HEK293 (cell line): ENCODE measurements at regions not wholly inside any gene's neighbourhood (a gene's known extent, or its start where the extent isn't known, plus 50 kb on each side); places are given as distances from the start of the nearest gene placed in this dataset.

Experiments
- CTCF ChIA-PET: fragments of 350-600 bp; formaldehyde crosslinking; extraction: SDS; loops from one replicate; lab custom pipeline; 2021; ENCODE audit warnings: antibody characterized with exemption; lab: Yijun Ruan, JAX
- POLR2A ChIA-PET: fragments of 300-600 bp; formaldehyde crosslinking; extraction: SDS; loops from one replicate; lab custom pipeline; 2020; ENCODE audit warnings: antibody characterized with exemption, inconsistent platforms; lab: Yijun Ruan, JAX
- H3K27ac ChIP-seq: fragments of 200-500 bp; sonication (Bioruptor generic); 2 replicates; pipeline ENCODE4 v1.5.1; 2014; ENCODE audit warnings: low read depth, low read length, control low read depth, inconsistent platforms; ENCODE audit errors: extremely low read depth
- H3K36me3 ChIP-seq, 2 experiments: fragments of 200-500 bp in 1 of 2; sonication (Bioruptor generic) in 1 of 2; 1 replicate in 1 of 2; 2 replicates in 1 of 2; pipeline ENCODE4 v1.5.1; 2014 to 2017; ENCODE audit warnings: inconsistent platforms in 2 of 2, low read length in 2 of 2; ENCODE audit not compliant: control insufficient read depth in 2 of 2, insufficient read depth in 1 of 2
- H3K4me1 ChIP-seq: fragments of 200-500 bp; sonication (Bioruptor generic); 2 replicates; pipeline ENCODE4 v1.5.1; 2014; ENCODE audit warnings: mild to moderate bottlenecking, low read length, inconsistent platforms; ENCODE audit not compliant: control insufficient read depth, insufficient read depth
- H3K4me3 ChIP-seq: 2 replicates; pipeline ENCODE4 v1.5.1; 2011; ENCODE audit warnings: low read depth, mild to moderate bottlenecking, control low read depth, low read length, moderate library complexity
- H3K9me3 ChIP-seq: fragments of 200-500 bp; sonication (Bioruptor generic); 2 replicates; pipeline ENCODE4 v1.5.1; 2014; ENCODE audit warnings: low read depth, low read length, inconsistent platforms; ENCODE audit not compliant: control insufficient read depth, insufficient read depth
- HOXD13 ChIP-seq: sonication (generic); formaldehyde crosslinking; IDR thresholded peaks from 2 replicates; pipeline ENCODE4 v1.8.0; 2022; ENCODE audit warnings: missing genetic modification reagents, borderline replicate concordance
- MEIS1 ChIP-seq: sonication (generic); formaldehyde crosslinking; IDR thresholded peaks from 2 replicates; pipeline ENCODE4 v1.8.1; 2022; ENCODE audit warnings: missing genetic modification reagents, mild to moderate bottlenecking, borderline replicate concordance
- PRDM6 ChIP-seq: fragments of 450-650 bp; formaldehyde crosslinking; IDR thresholded peaks from 2 replicates; pipeline ENCODE4 v1.5.1; 2017; ENCODE audit warnings: missing biosample characterization, missing genetic modification characterization
- RBAK ChIP-seq: fragments of 450-650 bp; formaldehyde crosslinking; IDR thresholded peaks from 2 replicates; pipeline ENCODE4 v1.5.1; 2016; ENCODE audit warnings: missing biosample characterization, missing genetic modification characterization
- SALL2 ChIP-seq: fragments of 450-650 bp; formaldehyde crosslinking; IDR thresholded peaks from 2 replicates; pipeline ENCODE4 v1.5.0; 2017; ENCODE audit warnings: missing biosample characterization, mild to moderate bottlenecking, missing genetic modification characterization, borderline replicate concordance
- ZBTB20 ChIP-seq: fragments of 450-650 bp; formaldehyde crosslinking; IDR thresholded peaks from 2 replicates; pipeline ENCODE4 v1.5.1; 2016; ENCODE audit warnings: missing biosample characterization, missing genetic modification characterization
- ZBTB21 ChIP-seq: fragments of 450-650 bp; formaldehyde crosslinking; IDR thresholded peaks from 2 replicates; pipeline ENCODE4 v1.5.1; 2017; ENCODE audit warnings: missing biosample characterization, missing genetic modification characterization
- ZBTB48 ChIP-seq: fragments of 450-650 bp; formaldehyde crosslinking; IDR thresholded peaks from 2 replicates; pipeline ENCODE4 v1.5.1; 2016; ENCODE audit warnings: missing biosample characterization, missing genetic modification characterization
- ZBTB49 ChIP-seq: fragments of 450-650 bp; formaldehyde crosslinking; IDR thresholded peaks from 2 replicates; pipeline ENCODE4 v1.5.1; 2016; ENCODE audit warnings: missing biosample characterization, missing genetic modification characterization, low read depth
- ZNF10 ChIP-seq: fragments of 450-650 bp; formaldehyde crosslinking; IDR thresholded peaks from 2 replicates; pipeline ENCODE4 v1.5.1; 2017; ENCODE audit warnings: missing biosample characterization, missing genetic modification characterization
- ZNF155 ChIP-seq: fragments of 450-650 bp; formaldehyde crosslinking; IDR thresholded peaks from 2 replicates; pipeline ENCODE4 v1.5.1; 2016; ENCODE audit warnings: missing biosample characterization, missing genetic modification characterization
- ZNF19 ChIP-seq: fragments of 450-650 bp; formaldehyde crosslinking; IDR thresholded peaks from 2 replicates; pipeline ENCODE4; 2016; ENCODE audit warnings: missing biosample characterization, missing genetic modification characterization, low read depth
- ZNF292 ChIP-seq: fragments of 450-650 bp; formaldehyde crosslinking; IDR thresholded peaks from 2 replicates; pipeline ENCODE4 v1.5.1; 2016; ENCODE audit warnings: low read depth, missing biosample characterization, missing genetic modification characterization, borderline replicate concordance
- ZNF324 ChIP-seq: fragments of 450-650 bp; formaldehyde crosslinking; IDR thresholded peaks from 2 replicates; pipeline ENCODE4 v1.5.1; 2016; ENCODE audit warnings: missing biosample characterization, missing genetic modification characterization
- ZNF362 ChIP-seq: fragments of 450-650 bp; formaldehyde crosslinking; IDR thresholded peaks from 2 replicates; pipeline ENCODE4 v1.5.1; 2016; ENCODE audit warnings: missing biosample characterization, missing genetic modification characterization
- ZNF404 ChIP-seq: fragments of 450-650 bp; formaldehyde crosslinking; IDR thresholded peaks from 2 replicates; pipeline ENCODE4 v1.5.1; 2017; ENCODE audit warnings: missing biosample characterization, missing genetic modification characterization
- ZNF473 ChIP-seq: fragments of 450-650 bp; formaldehyde crosslinking; IDR thresholded peaks from 2 replicates; pipeline ENCODE4 v1.5.1; 2017; ENCODE audit warnings: missing biosample characterization, missing genetic modification characterization
- ZNF514 ChIP-seq: fragments of 450-650 bp; formaldehyde crosslinking; IDR thresholded peaks from 2 replicates; pipeline ENCODE4 v1.5.1; 2016; ENCODE audit warnings: missing biosample characterization, missing genetic modification characterization
- ZNF529 ChIP-seq: fragments of 450-650 bp; formaldehyde crosslinking; IDR thresholded peaks from 2 replicates; pipeline ENCODE4 v1.5.1; 2017; ENCODE audit warnings: missing genetic modification characterization, missing biosample characterization; ENCODE audit not compliant: insufficient replicate concordance
- ZNF558 ChIP-seq: fragments of 450-650 bp; formaldehyde crosslinking; IDR thresholded peaks from 2 replicates; pipeline ENCODE4 v1.5.1; 2016; ENCODE audit warnings: missing biosample characterization, missing genetic modification characterization
- ZNF610 ChIP-seq: fragments of 450-650 bp; formaldehyde crosslinking; IDR thresholded peaks from 2 replicates; pipeline ENCODE4 v1.5.1; 2016; ENCODE audit warnings: missing biosample characterization, missing genetic modification characterization, borderline replicate concordance
- ZNF623 ChIP-seq: fragments of 450-650 bp; formaldehyde crosslinking; IDR thresholded peaks from 2 replicates; pipeline ENCODE4 v1.5.1; 2016; ENCODE audit warnings: missing biosample characterization, missing genetic modification characterization
- ZNF747 ChIP-seq: fragments of 450-650 bp; formaldehyde crosslinking; IDR thresholded peaks from 2 replicates; pipeline ENCODE4 v1.5.1; 2016; ENCODE audit warnings: missing biosample characterization, missing genetic modification characterization
- ZNF776 ChIP-seq: fragments of 450-650 bp; formaldehyde crosslinking; IDR thresholded peaks from 2 replicates; pipeline ENCODE4 v1.5.0; 2017; ENCODE audit warnings: missing biosample characterization, missing genetic modification characterization, borderline replicate concordance
- ZNF777 ChIP-seq: fragments of 450-650 bp; formaldehyde crosslinking; IDR thresholded peaks from 2 replicates; pipeline ENCODE4 v1.5.1; 2017; ENCODE audit warnings: missing biosample characterization, missing genetic modification characterization, borderline replicate concordance
- ZNF792 ChIP-seq: fragments of 450-650 bp; formaldehyde crosslinking; IDR thresholded peaks from 2 replicates; pipeline ENCODE4 v1.5.1; 2016; ENCODE audit warnings: missing biosample characterization, missing genetic modification characterization
- ZSCAN5A ChIP-seq: fragments of 450-650 bp; formaldehyde crosslinking; IDR thresholded peaks from 2 replicates; pipeline ENCODE4 v1.5.1; 2016; ENCODE audit warnings: missing biosample characterization, missing genetic modification characterization

- Histone ChIP-seq H3K36me3 (no peaks in the 10 kb centered on the region), H3K9me3 (no peaks in the 10 kb centered on the region), H3K27ac (no peak overlapping the region), H3K4me1 (no peaks in the 10 kb centered on the region), H3K4me3 (no peak overlapping the region)
- ChIA-PET CTCF (no interaction called here), POLR2A (no interaction called here)
- TF ChIP-seq MEIS1 (CRISPR knock-in tag) = no peak
- no peak for TF ChIP-seq ZNF19
- no peak for TF ChIP-seq RBAK (tag by site-specific recombination)
- no peak for TF ChIP-seq ZNF404
- no peak for TF ChIP-seq ZNF792 (tag by site-specific recombination)
- no peak for TF ChIP-seq ZBTB49 (tag by site-specific recombination)
- no peak for TF ChIP-seq ZSCAN5A (tag by site-specific recombination)
- no peak for TF ChIP-seq ZNF324 (tag by site-specific recombination)
- TF ChIP-seq ZNF473 (tag by site-specific recombination) = no peak
- no peak for TF ChIP-seq ZNF292 (tag by site-specific recombination)
- no peak for TF ChIP-seq ZBTB21 (tag by site-specific recombination)
- no peak for TF ChIP-seq ZBTB48 (tag by site-specific recombination)
- no peak for TF ChIP-seq ZNF529 (tag by site-specific recombination)
- no peak for TF ChIP-seq ZNF362
- no peak for TF ChIP-seq ZNF155 (tag by site-specific recombination)
- no peak for TF ChIP-seq SALL2 (tag by site-specific recombination)
Observed at GRCh38 chr3:148531836-148532235, 165.9 kb upstream of the AGTR1 start.

- TF ChIP-seq ZNF776 (tag by site-specific recombination) (no peak), PRDM6 (tag by site-specific recombination) (no peak), ZNF10 (tag by site-specific recombination) (no peak), ZNF558 (tag by site-specific recombination) (no peak), ZBTB20 (tag by site-specific recombination) (no peak), ZNF623 (tag by site-specific recombination) (no peak), ZNF514 (tag by site-specific recombination) (no peak), ZNF777 (tag by site-specific recombination) (no peak), HOXD13 (no peak), ZNF747 (tag by site-specific recombination) (no peak), ZNF610 (tag by site-specific recombination) (no peak)
- POLR2A ChIA-PET = no interaction called here
- CTCF ChIA-PET = no interaction called here
- no peaks in the 10 kb centered on the region for H3K9me3 ChIP-seq
- no peak overlapping the region for H3K27ac ChIP-seq
- H3K36me3 ChIP-seq = no peaks in the 10 kb centered on the region
- H3K4me3 ChIP-seq = no peak overlapping the region
- H3K4me1 ChIP-seq = no peaks in the 10 kb centered on the region
Observed at GRCh38 chr3:148532326-148532725, 165.4 kb upstream of the AGTR1 start.
